MM.1S (cell line): ENCODE measurements at regions not wholly inside any gene's neighbourhood (a gene's known extent, or its start where the extent isn't known, plus 50 kb on each side); places are given as distances from the start of the nearest gene placed in this dataset.

ENCODE experiments used
- CTCF ChIP-seq: fragments of 300-600 bp; sonication (generic); IDR thresholded peaks from 2 replicates; pipeline ENCODE4 v1.5.1; 2016; ENCODE audit warnings: antibody characterized with exemption, low read length, mixed read lengths
- EZH2 ChIP-seq: fragments of 300-600 bp; sonication (generic); optimal IDR thresholded peaks from 2 replicates; pipeline ENCODE3; 2017; ENCODE audit warnings: low read depth, mild to moderate bottlenecking, antibody characterized with exemption, low read length, mixed read lengths

DNA sequence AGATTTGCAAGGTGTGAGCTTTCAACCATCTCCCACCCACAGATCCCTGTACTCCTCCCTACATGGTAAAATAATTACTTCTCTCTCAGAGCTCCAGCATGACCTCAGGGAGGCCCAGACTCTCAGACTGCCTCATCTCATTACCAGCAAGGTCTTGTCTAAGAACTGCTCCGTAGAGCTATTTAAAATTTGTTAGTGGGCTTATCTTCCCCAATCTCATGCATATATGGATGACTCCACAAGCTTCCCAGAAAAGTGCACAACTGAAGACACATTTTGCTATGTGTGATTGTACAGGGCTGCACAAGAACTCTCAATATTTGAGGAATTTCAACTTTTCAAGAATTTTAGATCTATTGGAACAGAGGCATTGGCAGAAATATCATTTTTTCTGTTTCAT is 230.3 kb downstream of the CSNK2A3 start:
- no peak for TF ChIP-seq EZH2
- no peak for TF ChIP-seq CTCF
